Activated CD4-positive, CD25-positive, alpha-beta regulatory T cell (primary cell): ENCODE measurements at regions not wholly inside any gene's neighbourhood (a gene's known extent, or its start where the extent isn't known, plus 50 kb on each side); places are given as distances from the start of the nearest gene placed in this dataset.

Source experiments
- DNase-seq, 4 experiments: peaks; one replicate each; lab custom pipeline; 2025; lab: John Stamatoyannopoulos, UW

- DNase-seq = no peak
Observed at GRCh38 chr1:2934156-2934540, 87.1 kb upstream of the ACTRT2 start.

- DNase-seq = no peak
Observed at GRCh38 chr1:2934642-2935081, 86.6 kb upstream of the ACTRT2 start.

- DNase-seq = no peak
Observed at GRCh38 chr1:2935184-2935583, 86.1 kb upstream of the ACTRT2 start.

- DNase-seq = no peak
Observed at GRCh38 chr1:2935751-2936390, 85.4 kb upstream of the ACTRT2 start.

GRCh38 chr1:2936559-2937515, 84.4 kb upstream of the ACTRT2 start:
- no peak for DNase-seq

- DNase-seq = no peak
Observed at GRCh38 chr1:2937805-2938204, 83.5 kb upstream of the ACTRT2 start.

- no peak for DNase-seq
Observed at GRCh38 chr1:2939041-2939552, 82.2 kb upstream of the ACTRT2 start.

GRCh38 chr1:2940178-2940577, 81.1 kb upstream of the ACTRT2 start:
- no peak for DNase-seq

GRCh38 chr1:2941040-2941439, 80.2 kb upstream of the ACTRT2 start:
- DNase-seq = no peak

GRCh38 chr1:2941907-2942306, 79.4 kb upstream of the ACTRT2 start:
- no peak for DNase-seq

- DNase-seq = no peak
Observed at GRCh38 chr1:2942410-2942809, 78.9 kb upstream of the ACTRT2 start.

- DNase-seq = no peak
Observed at GRCh38 chr1:2943686-2944260, 77.5 kb upstream of the ACTRT2 start.

GRCh38 chr1:2944705-2945104, 76.6 kb upstream of the ACTRT2 start:
- no peak for DNase-seq

GRCh38 chr1:2945821-2946231, 75.4 kb upstream of the ACTRT2 start:
- no peak for DNase-seq

- DNase-seq = no peak
Observed at GRCh38 chr1:2946291-2946690, 75.0 kb upstream of the ACTRT2 start.

- no peak for DNase-seq
Observed at GRCh38 chr1:2946999-2947690, 74.1 kb upstream of the ACTRT2 start.

- no peak for DNase-seq
Observed at GRCh38 chr1:2948001-2948750, 73.1 kb upstream of the ACTRT2 start.

- DNase-seq = no peak
Observed at GRCh38 chr1:2948751-2949680, 72.3 kb upstream of the ACTRT2 start.

- no peak for DNase-seq
Observed at GRCh38 chr1:2949966-2950925, 71.0 kb upstream of the ACTRT2 start.
